SK-N-SH (cell line): ENCODE measurements at regions not wholly inside any gene's neighbourhood (a gene's known extent, or its start where the extent isn't known, plus 50 kb on each side); places are given as distances from the start of the nearest gene placed in this dataset.
"Not testable (repeated sequence)": the region's sequence is repeated elsewhere in the genome, so short reads cannot be mapped to it uniquely, and the experiment has no call there.

ENCODE experiments used
- CTCF ChIA-PET: fragments of 300-600, 350-600 bp; formaldehyde crosslinking; extraction: SDS; loops from one replicate; lab custom pipeline; 2021; lab: Yijun Ruan, JAX
- POLR2A ChIA-PET: fragments of 350-600 bp; sonication (Branson Sonifier 250); formaldehyde crosslinking; extraction: SDS; loops from one replicate; lab custom pipeline; 2020; ENCODE audit warnings: antibody characterized with exemption, inconsistent platforms; lab: Yijun Ruan, JAX
- DNase-seq: peaks from one replicate; pipeline ENCODE4 v3.0.0; 2012
- H2AFZ ChIP-seq: fragments of 200-600 bp; sonication (generic); 2 replicates; pipeline ENCODE4 v1.8.1; 2016; ENCODE audit warnings: antibody characterized with exemption, mild to moderate bottlenecking, low read depth
- H3F3A ChIP-seq: fragments of 200-600 bp; sonication (generic); replicated peaks from 2 replicates; pipeline ENCODE3; 2016; ENCODE audit warnings: antibody characterized with exemption, mild to moderate bottlenecking; ENCODE audit not compliant: insufficient read depth
- H3K27ac ChIP-seq, 2 experiments: fragments of 200-500 bp in 1 of 2; fragments of 200-600 bp in 1 of 2; sonication (Bioruptor generic) in 1 of 2; sonication (generic), shearing (Covaris generic) in 1 of 2; 2 replicates each; pipeline versions ENCODE4 v1.5.1 to v1.6.1; 2014 to 2016; ENCODE audit warnings: low read depth in 2 of 2, inconsistent platforms in 1 of 2, low read length in 1 of 2, mild to moderate bottlenecking in 1 of 2, mixed read lengths in 1 of 2
- H3K27me3 ChIP-seq: fragments of 200-600 bp; sonication (generic), shearing (Covaris generic); 2 replicates; pipeline ENCODE4 v1.6.1; 2016; ENCODE audit warnings: mixed run types; ENCODE audit not compliant: insufficient read depth
- H3K36me3 ChIP-seq, 2 experiments: fragments of 200-500 bp in 1 of 2; fragments of 200-600 bp in 1 of 2; sonication (Bioruptor generic) in 1 of 2; sonication (generic) in 1 of 2; replicated peaks in 1 of 2; 2 replicates each; pipeline versions ENCODE3 to v1.5.1; 2014 to 2016; ENCODE audit warnings: low read length in 1 of 2, mild to moderate bottlenecking in 1 of 2; ENCODE audit not compliant: insufficient read depth in 2 of 2, control insufficient read depth in 1 of 2
- H3K4me1 ChIP-seq, 2 experiments: fragments of 200-500 bp in 1 of 2; fragments of 200-600 bp in 1 of 2; sonication (Bioruptor generic) in 1 of 2; sonication (generic), shearing (Covaris generic) in 1 of 2; 2 replicates each; pipeline versions ENCODE4 v1.5.1 to v1.6.1; 2014 to 2016; ENCODE audit warnings: low read depth in 1 of 2, low read length in 1 of 2, mixed run types in 1 of 2; ENCODE audit not compliant: insufficient read depth in 2 of 2, control insufficient read depth in 1 of 2
- H3K4me2 ChIP-seq: fragments of 200-600 bp; sonication (generic), shearing (Covaris generic); 2 replicates; pipeline ENCODE4 v1.6.1; 2017; ENCODE audit warnings: mixed run types
- H3K4me3 ChIP-seq, 2 experiments: fragments of 200-500 bp in 1 of 2; fragments of 200-600 bp in 1 of 2; sonication (Bioruptor generic) in 1 of 2; sonication (generic), shearing (Covaris generic) in 1 of 2; 2 replicates each; pipeline versions ENCODE4 v1.5.1 to v1.8.1; 2014 to 2016; ENCODE audit warnings: low read depth in 2 of 2, inconsistent platforms in 1 of 2, low read length in 1 of 2, mild to moderate bottlenecking in 1 of 2, mixed read lengths in 1 of 2, moderate library complexity in 1 of 2
- H3K79me2 ChIP-seq: fragments of 200-600 bp; sonication (generic); 2 replicates; pipeline ENCODE4 v1.8.1; 2017; ENCODE audit warnings: mild to moderate bottlenecking; ENCODE audit not compliant: insufficient read depth
- H3K9ac ChIP-seq: fragments of 200-600 bp; sonication (generic); 2 replicates; pipeline ENCODE4 v1.6.1; 2017; ENCODE audit warnings: mixed run types
- H3K9me2 ChIP-seq: fragments of 200-600 bp; sonication (generic); 2 replicates; pipeline ENCODE4 v1.6.1; 2017; ENCODE audit warnings: mixed run types
- H3K9me3 ChIP-seq: fragments of 200-600 bp; sonication (generic); 2 replicates; pipeline ENCODE4 v1.6.1; 2017; ENCODE audit warnings: mixed run types, mild to moderate bottlenecking, moderate library complexity
- H4K20me1 ChIP-seq: fragments of 200-600 bp; sonication (generic); 2 replicates; pipeline ENCODE4 v1.6.1; 2017; ENCODE audit warnings: mild to moderate bottlenecking, mixed run types; ENCODE audit not compliant: insufficient read depth
- NRF1 ChIP-seq: IDR thresholded peaks from 2 replicates; pipeline ENCODE4 v1.6.1; 2012; ENCODE audit warnings: low read depth, mild to moderate bottlenecking, low read length
- RAD21 ChIP-seq: IDR thresholded peaks from 2 replicates; pipeline ENCODE4 v1.6.1; 2012; ENCODE audit warnings: mild to moderate bottlenecking, low read length
- SMC3 ChIP-seq: IDR thresholded peaks from 2 replicates; pipeline ENCODE4 v1.6.1; 2012; ENCODE audit warnings: low read depth, low read length, improper control_type of control experiment
- WGBS: methylation state at CpG from one replicate; pipeline ENCODE4 v1.1.6; 2017; ENCODE audit warnings: low lambda C conversion rate; 5-methylcytosine and 5-hydroxymethylcytosine counted together
- TF ChIP-seq, protein P1 (sequence below): IDR thresholded peaks from 2 replicates; pipeline ENCODE4; 2012
- TF ChIP-seq, protein P2 (sequence below): fragments of 200-600 bp; sonication (generic); IDR thresholded peaks from 2 replicates; pipeline ENCODE4 v1.6.1; 2017; ENCODE audit warnings: antibody characterized with exemption, mild to moderate bottlenecking, moderate library complexity

DNA sequence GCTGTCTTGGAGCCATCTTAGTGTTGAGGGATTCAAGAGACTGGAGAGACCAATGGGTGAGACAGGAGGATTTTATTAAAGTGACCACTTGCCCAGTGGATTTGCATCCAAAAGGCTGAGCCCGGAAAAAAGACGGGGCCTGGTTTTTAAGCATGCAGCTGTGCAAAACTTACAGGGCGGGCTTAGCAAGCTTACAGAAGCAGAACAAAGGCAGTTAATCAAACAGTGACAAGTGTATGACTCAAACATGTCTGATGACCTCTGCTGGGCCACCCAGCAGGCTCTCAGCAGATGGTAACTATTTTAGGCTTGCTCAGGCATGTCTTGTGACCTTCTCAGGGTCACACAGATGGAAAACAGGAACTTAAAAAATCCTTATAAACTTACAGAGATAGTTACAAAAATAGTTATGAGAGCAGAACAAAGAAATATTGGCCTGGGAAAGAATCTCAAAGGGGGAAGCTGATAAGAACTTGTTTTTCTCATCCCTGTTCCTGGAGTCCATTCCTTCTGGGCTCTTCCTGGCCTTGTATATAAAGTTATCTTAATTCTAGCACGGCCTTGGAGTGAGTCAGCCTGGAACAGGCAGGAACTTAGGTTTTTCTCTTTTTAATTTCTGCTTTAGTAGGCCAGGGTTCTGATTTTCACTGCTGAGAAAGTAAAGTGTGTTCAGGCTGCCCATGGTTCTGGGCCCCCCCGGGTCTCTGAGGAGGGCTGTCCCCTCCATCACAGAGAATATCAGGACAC is 141.3 kb downstream of the CCDC74A start:
- H3K36me3 ChIP-seq, H3K9me3 ChIP-seq, DNase-seq, H3K79me2 ChIP-seq, POLR2A ChIA-PET, H3K4me2 ChIP-seq, H2AFZ ChIP-seq, H3F3A ChIP-seq, H3K27ac ChIP-seq, H3K9ac ChIP-seq, H3K4me3 ChIP-seq, H3K27me3 ChIP-seq: not testable (repeated sequence)
- CTCF ChIA-PET: interaction anchor here (1.2 kb wide), 1 partner anchor 177 kb away, joined by 3 read pairs; the partner anchor contains the start of gene MZT2A
- WGBS: 36% methylated on average over 5 of the region's 5 CpGs
- TF ChIP-seq, protein P1, sequence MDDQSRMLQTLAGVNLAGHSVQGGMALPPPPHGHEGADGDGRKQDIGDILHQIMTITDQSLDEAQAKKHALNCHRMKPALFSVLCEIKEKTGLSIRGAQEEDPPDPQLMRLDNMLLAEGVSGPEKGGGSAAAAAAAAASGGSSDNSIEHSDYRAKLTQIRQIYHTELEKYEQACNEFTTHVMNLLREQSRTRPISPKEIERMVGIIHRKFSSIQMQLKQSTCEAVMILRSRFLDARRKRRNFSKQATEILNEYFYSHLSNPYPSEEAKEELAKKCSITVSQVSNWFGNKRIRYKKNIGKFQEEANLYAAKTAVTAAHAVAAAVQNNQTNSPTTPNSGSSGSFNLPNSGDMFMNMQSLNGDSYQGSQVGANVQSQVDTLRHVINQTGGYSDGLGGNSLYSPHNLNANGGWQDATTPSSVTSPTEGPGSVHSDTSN: peak; percentile 61
- TF ChIP-seq, all 33 proteins: peak for 1; not testable (repeated sequence) for 32
- H3K4me1 ChIP-seq, H3K9me2 ChIP-seq, H4K20me1 ChIP-seq: not testable (repeated sequence)

DNA sequence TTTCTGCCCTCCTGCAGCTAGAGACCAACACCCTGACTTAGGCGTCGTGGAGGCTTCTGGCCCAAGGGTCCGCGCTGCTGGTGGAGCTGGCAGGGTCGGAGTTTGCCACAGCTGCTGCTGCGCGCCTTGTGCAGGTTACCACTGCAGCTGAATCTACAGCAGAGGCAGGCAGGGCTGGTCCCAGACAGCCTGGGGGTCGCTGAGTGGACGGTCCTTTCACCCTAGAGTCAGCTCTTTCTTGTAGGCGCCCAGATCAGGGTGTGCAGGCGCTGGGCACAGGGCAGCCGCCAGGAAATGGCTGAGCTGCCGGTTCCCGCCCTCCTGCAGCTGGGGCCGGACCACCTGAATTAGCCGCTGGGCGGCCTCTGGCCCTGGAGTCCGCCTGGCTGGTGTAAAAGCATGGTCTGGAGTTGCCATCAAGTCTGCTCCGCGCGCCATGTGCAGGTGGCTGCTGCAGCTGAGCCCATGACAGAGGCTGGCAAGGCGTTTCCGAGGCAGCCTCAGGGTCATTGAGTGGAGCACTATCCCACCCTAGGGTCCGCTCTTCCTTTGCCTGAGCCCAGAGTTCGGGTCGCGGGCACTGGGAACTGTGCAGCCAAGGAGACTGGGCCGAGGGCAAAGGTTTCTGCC is 144.3 kb downstream of the CCDC74A start:
- DNase-seq, H3K27ac ChIP-seq, H2AFZ ChIP-seq, H3K9ac ChIP-seq, H3K4me2 ChIP-seq, H4K20me1 ChIP-seq, H3F3A ChIP-seq, H3K36me3 ChIP-seq, H3K27me3 ChIP-seq, H3K4me3 ChIP-seq, H3K4me1 ChIP-seq, H3K9me2 ChIP-seq, H3K79me2 ChIP-seq, H3K9me3 ChIP-seq: not testable (repeated sequence)
- WGBS: 78% methylated on average over 7 of the region's 28 CpGs
- POLR2A ChIA-PET: interaction anchor here (3.0 kb wide), 1 partner anchor 10 kb away, joined by 22 read pairs; no protein-coding TSS in a partner anchor
- CTCF ChIA-PET: interaction anchor here (0.9 to 4.2 kb wide), 11 partner anchors 8 to 519 kb away, joined by 3 to 44 read pairs (median 18); partner anchors contain the start of gene MZT2A

DNA sequence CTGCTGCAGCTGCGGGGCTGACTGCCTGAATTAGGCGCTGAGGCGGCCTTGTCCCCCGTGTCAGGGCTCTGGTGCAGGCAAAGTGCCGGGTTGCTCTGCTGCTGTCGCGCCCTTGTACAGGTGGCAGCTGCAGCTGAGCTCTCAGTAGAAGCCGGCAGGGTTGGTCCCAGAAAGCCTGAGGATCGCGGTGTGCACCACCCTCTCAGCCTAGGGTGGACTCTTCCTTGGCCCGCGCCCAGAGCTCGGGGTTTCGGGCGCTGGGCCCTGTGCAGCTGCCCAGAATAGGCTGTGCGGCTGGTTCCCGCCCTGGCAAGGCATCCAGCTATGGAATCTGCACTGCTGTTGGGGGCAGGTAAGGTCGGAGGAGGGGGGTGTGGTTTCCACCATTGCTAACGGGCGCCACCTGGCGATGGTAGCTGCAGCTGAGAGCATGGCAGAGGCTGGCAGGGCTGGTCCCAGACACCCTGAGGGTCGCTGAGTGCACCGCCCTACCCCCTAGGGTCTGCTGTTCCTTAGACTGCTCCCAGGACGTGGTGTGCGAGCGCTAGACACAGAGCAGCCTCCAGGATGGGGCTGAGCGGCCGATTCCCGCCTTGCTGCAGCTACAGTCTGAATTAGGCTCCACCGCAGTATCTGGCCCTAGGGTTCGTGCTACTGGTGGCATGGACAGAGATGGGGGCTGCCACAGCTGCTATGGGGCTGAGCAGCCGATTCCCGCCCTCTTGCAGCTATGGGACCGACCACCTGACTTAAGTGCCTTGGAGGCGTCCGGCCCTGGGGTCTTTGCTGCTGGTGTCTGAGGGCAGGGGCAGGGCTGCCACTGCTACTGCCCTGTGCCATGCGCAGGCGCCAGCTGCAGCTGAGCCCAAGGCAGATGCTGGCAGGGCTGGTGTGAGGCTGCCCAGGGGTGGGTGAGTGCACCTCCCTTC is 145.0 kb downstream of the CCDC74A start:
- WGBS: 10% methylated on average over 15 of the region's 38 CpGs
- H2AFZ ChIP-seq: 0 out of 2 replicates have a peak overlapping the region, but pooled peaks have one; percentile 29
- not testable (repeated sequence) for H3K9me2 ChIP-seq, H3K27me3 ChIP-seq, H3K27ac ChIP-seq, H3K36me3 ChIP-seq, H4K20me1 ChIP-seq, H3K4me1 ChIP-seq, H3K9ac ChIP-seq, H3F3A ChIP-seq, H3K79me2 ChIP-seq, H3K9me3 ChIP-seq
- TF ChIP-seq NRF1: peak; percentile 65
- TF ChIP-seq, protein P2, sequence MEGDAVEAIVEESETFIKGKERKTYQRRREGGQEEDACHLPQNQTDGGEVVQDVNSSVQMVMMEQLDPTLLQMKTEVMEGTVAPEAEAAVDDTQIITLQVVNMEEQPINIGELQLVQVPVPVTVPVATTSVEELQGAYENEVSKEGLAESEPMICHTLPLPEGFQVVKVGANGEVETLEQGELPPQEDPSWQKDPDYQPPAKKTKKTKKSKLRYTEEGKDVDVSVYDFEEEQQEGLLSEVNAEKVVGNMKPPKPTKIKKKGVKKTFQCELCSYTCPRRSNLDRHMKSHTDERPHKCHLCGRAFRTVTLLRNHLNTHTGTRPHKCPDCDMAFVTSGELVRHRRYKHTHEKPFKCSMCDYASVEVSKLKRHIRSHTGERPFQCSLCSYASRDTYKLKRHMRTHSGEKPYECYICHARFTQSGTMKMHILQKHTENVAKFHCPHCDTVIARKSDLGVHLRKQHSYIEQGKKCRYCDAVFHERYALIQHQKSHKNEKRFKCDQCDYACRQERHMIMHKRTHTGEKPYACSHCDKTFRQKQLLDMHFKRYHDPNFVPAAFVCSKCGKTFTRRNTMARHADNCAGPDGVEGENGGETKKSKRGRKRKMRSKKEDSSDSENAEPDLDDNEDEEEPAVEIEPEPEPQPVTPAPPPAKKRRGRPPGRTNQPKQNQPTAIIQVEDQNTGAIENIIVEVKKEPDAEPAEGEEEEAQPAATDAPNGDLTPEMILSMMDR: peak; percentile 69
- peak; percentile 43 for TF ChIP-seq RAD21
- TF ChIP-seq SMC3: peak; percentile 44
- peak overlapping the region; percentile 87 for H3K4me2 ChIP-seq
- ChIA-PET POLR2A (interaction anchor here (3.0 kb wide), 1 partner anchor 9 kb away, joined by 22 read pairs; no protein-coding TSS in a partner anchor), CTCF (interaction anchor here (0.6 to 4.2 kb wide), 17 partner anchors 9 to 519 kb away, joined by 3 to 44 read pairs (median 6); partner anchors contain the start of gene MZT2A)
- peak overlapping the region; percentile 45 to 68 for H3K4me3 ChIP-seq
- peak; percentile 76 for DNase-seq
